GM12892 (cell line): ENCODE measurements at regions not wholly inside any gene's neighbourhood (a gene's known extent, or its start where the extent isn't known, plus 50 kb on each side); places are given as distances from the start of the nearest gene placed in this dataset.

ENCODE experiments used
- DNase-seq: peaks from one replicate; pipeline ENCODE4 v3.0.0; 2011; ENCODE audit not compliant: insufficient read length
- FAIRE-seq: peaks from 2 replicates; lab custom pipeline; 2011; peaks lifted over from hg19 to GRCh38; lab: Jason Lieb, UNC
- POLR2A ChIP-seq: IDR thresholded peaks from 2 replicates; pipeline ENCODE4 v1.6.1; 2011; ENCODE audit warnings: low read depth, low read length, control low read depth
- POLR2AphosphoS5 ChIP-seq: IDR thresholded peaks from 2 replicates; pipeline ENCODE4 v1.6.1; 2011; ENCODE audit warnings: low read depth, low read length, control low read depth
- TAF1 ChIP-seq: IDR thresholded peaks from 2 replicates; pipeline ENCODE4 v1.6.1; 2011; ENCODE audit warnings: low read depth, mild to moderate bottlenecking, control low read depth, low read length, borderline replicate concordance

DNA sequence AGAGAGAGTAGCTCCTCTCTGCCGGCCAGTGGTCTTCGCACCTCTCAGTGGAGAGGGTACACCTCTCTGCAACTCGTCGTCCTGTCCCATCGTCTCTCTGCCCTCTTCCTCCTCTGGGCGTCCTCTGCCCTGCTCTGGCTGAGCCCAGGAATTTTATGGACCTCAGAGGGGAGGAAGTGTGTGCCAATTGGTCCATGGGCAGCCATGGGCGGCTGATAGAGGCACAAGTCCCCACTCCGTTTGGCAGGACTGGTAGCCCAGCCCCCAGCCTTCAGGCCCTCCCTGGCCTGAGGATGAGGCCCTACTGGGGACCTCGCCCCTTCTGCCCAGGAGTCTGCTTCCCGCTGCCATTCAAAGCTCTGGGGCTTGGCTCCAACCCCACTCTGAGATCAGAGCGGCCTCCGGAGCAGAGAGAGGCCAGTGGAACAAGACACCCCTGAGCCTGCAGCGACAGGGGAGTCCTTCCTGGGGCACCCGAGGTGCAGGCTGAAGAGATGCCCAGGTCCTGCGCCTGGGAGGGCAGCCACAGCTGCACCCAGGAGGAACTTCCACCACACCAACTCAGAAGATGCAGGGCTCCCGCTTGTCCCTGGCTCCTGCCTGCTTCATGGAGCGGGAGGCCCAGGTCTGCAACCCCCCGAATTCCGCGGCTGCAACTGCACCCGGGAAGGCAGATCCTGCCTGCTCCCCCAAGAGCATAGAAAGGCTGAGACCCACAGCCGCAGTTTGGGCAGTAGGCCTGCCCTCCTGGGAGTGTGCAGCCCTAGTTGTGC, 659.9 kb downstream of the KCNT2 start:
- no peak for TF ChIP-seq POLR2A
- no peak for TF ChIP-seq TAF1
- no peak for TF ChIP-seq POLR2AphosphoS5
- FAIRE-seq, result no peak

DNA sequence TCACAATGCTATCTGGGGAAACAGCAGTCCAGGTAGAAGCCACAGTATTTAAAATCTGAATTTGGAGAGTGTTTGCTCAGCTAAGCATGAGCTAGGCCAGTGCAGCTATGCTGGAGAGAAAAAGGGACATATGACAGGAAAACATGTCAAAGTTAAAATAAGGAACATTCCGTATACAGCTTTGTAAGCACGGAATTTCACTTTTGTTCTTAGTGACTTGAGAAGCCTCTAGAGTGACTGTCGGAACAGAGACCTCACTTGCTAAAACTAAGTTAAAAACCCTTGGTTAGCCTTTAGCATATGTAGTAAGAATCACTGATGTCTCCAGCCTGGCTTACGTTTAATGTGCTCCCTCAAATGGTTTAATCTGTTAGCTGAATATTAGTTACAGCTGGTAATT, 661.7 kb downstream of the KCNT2 start:
- FAIRE-seq, result no peak
- TF ChIP-seq POLR2AphosphoS5 (no peak), POLR2A (no peak), TAF1 (no peak)
- DNase-seq, result no peak

More for the DNA sequence above, 659.9 kb downstream of the KCNT2 start:
- no peak for DNase-seq

DNA sequence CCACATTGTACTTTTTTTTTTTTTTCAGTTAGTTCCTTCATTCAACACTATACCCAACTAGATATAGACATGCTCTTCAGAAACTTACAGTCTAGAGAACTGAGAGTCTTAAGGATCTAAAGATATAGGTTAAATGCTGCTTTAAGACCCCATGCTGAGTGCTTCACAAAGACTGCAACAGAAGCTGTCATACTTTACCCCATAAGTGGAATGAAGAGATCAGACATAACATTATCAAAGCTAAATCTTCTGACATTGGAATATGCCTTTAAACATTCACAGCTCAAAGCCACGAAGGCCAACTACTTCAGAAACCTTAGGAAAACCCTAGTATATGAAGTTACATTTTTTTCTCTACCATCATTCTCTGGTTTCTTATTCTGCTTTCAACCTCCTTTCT, 666.4 kb downstream of the KCNT2 start:
- FAIRE-seq (no peak), DNase-seq (no peak)
- TF ChIP-seq POLR2AphosphoS5, result no peak
- TF ChIP-seq TAF1, result no peak
- TF ChIP-seq POLR2A, result no peak

DNA sequence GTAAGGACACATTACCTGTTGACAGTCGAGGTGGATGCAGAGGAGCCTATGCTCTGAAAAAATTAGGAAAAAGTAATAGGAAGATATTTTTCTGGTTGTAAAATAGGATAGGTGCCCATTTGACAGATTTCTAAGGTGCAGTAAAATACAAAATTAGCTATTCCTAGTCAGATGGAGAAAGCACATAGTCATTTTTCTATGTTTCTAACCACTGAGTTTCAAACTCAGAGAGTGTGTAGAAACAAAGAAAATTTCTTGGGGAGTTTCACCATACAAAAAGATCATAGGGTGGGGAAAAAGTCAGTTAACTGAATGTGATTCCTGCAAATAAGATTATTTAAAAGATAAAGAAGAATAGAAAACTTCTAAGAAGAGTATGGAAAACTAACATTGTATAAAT, 666.9 kb downstream of the KCNT2 start:
- DNase-seq (no peak), FAIRE-seq (no peak)
- TF ChIP-seq POLR2A (no peak), TAF1 (no peak), POLR2AphosphoS5 (no peak)

DNA sequence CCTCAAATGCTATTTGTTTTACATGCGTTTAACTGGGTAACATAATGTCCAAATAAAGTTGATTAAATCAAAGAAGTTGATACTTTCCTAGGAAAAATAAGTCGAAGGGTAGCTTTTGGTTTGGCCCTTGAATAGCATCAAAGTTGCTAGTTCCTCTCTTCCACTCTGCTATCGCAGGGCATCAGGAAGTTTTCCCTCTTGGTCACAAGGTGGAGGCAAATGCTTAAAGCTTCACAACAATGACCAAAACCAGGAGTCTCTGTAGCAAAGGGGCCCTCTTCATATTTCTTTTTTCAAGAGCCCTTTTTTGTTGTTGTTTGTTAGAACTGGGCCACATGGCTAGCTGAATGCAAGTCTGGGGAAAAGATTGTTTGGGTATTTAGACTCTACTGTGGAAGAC, 668.4 kb downstream of the KCNT2 start:
- TF ChIP-seq TAF1, result no peak
- TF ChIP-seq POLR2AphosphoS5, result no peak
- no peak for TF ChIP-seq POLR2A
- FAIRE-seq (no peak), DNase-seq (no peak)

DNA sequence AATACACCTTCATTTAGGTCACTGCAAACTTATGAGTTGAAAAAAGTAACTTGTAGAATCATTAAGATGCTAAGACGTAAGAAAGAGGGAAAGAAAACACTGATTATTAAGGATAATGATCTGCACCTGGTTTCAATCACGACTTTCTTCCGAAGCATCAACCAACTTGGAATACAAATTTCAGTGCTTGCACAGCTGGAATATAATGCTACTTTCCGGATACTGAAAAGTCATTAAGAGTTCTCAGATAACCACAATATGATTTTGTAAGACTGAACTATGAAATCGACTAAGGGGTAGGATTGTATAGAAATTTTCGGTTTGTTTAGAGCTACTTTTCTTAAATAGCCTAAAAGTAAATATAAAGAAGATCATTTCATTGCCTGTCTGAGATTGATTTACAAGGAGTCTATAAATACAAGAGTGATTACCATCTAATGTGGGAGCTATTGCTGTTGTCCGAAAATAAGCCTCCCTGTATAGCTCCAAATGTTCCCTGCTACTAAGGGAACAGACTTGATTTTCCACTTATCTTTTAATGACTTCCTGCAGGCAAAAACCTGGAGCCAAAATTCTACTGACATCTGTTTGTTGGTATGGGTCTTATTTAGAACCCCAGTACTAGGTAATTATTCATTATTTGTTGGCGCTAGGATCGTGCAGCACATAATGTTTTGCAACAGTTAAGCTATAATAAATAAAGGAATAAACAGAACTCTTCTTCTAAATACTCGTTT, 673.3 kb downstream of the KCNT2 start:
- FAIRE-seq (no peak), DNase-seq (no peak)
- TF ChIP-seq POLR2A (no peak), TAF1 (no peak), POLR2AphosphoS5 (no peak)

GRCh38 chr1:195933835-195934234, 674.4 kb downstream of the KCNT2 start:
- DNase-seq (no peak), FAIRE-seq (no peak)
- TF ChIP-seq POLR2AphosphoS5, result no peak

- TF ChIP-seq POLR2A (no peak), TAF1 (no peak), POLR2AphosphoS5 (no peak)
- FAIRE-seq, result no peak
- no peak for DNase-seq
Observed at GRCh38 chr1:195915826-195916225, 692.4 kb downstream of the KCNT2 start.

DNA sequence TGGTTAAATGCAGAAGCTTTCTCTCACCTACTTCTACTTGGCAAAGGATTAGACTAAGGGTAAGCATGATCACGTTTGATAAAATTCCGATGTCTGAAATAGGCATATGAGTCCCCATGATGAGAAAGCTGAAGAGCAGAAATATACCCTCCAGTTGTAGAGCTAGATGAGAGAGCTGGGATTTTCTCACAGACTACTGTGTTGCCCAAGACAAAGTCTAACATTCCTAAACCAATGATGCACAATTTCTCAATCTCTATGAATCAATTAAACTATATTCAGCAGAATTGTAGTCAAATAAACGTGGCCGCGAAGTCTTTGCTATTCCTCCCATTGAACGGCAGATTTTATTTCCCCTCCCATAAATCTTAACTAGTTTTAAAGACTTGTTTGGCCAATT, 699.2 kb downstream of the KCNT2 start:
- FAIRE-seq (no peak), DNase-seq (no peak)
- TF ChIP-seq POLR2A, result no peak
- no peak for TF ChIP-seq POLR2AphosphoS5
- no peak for TF ChIP-seq TAF1

DNA sequence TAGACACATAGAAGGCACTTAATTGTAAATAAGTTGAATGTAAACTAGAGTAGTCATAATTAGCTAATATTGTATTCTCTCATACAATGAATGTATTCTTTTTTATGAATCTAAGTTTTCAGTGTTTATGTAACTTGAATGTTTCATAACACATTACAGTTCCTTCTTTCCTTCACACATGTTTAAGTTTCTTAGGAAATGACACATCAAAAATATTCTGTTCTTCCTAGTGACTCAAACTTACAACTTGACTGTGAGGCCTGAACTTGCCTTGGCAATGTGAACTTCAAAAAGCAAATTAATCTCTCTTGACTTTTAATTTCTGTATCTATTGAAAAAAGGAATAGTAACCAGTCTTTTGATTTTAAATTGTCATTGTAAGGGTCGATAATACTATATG, 700.1 kb downstream of the KCNT2 start:
- TF ChIP-seq POLR2A (no peak), POLR2AphosphoS5 (no peak), TAF1 (no peak)
- FAIRE-seq, result no peak
- no peak for DNase-seq

- FAIRE-seq (no peak), DNase-seq (no peak)
- TF ChIP-seq POLR2A (no peak), POLR2AphosphoS5 (no peak), TAF1 (no peak)
Observed at GRCh38 chr1:195903203-195903602, 705.0 kb downstream of the KCNT2 start.

DNA sequence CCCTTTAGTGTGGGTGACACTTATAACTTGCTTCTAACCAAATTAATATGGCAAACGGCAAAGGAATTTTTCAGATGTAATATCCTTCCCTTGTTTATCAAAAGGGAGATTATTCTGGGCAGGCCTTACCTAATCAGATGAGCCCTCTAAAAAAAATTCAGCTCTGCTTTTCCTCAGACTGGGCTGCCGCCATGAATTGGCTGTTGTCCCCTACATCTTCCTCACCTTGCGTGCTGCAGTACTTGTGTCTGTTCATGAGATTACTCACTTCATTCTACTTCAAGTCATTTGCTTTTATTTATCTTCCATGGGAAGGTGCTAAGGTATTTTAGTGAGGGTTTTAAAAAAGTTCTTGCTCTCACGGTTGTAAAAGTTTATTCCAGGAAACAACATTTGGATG, 705.5 kb downstream of the KCNT2 start:
- no peak for FAIRE-seq
- no peak for TF ChIP-seq TAF1
- no peak for TF ChIP-seq POLR2A
- no peak for TF ChIP-seq POLR2AphosphoS5
- no peak for DNase-seq
